ENCODE measurements at regions not wholly inside any gene's neighbourhood (a gene's known extent, or its start where the extent isn't known, plus 50 kb on each side); places are given as distances from the start of the nearest gene placed in this dataset.
"Not testable (repeated sequence)": the region's sequence is repeated elsewhere in the genome, so short reads cannot be mapped to it uniquely, and the experiment has no call there.

DNA sequence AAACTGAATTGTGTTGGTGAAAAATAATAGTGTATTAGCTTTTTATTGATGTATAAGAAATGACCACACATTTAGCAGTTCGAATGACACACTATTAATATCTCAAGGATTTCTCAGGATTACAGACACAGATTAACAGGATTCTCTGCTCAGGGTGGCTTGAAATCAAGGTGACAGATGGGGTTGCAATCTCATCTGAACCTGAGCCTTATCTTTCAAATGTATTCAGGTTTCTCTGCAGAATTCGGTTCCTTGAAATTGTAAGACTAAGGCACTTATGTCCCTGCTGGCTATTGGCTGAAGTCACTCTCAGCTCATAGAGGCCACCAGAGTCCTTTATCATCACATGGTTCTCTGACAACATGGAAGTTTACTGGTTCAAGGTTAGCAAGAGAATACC, 1780.1 kb downstream of the ARAP2 start:
- H3K27ac ChIP-seq (ENCODE audit: low read depth in 1 of 3, low read length in 2 of 3), result no peak overlapping the region
- H3K27me3 ChIP-seq (ENCODE audit: control insufficient read depth in 3 of 3, insufficient read depth in 3 of 3, low read length in 3 of 3), result no peaks in the 10 kb centered on the region
- no peaks in the 10 kb centered on the region for H3K36me3 ChIP-seq (ENCODE audit: control insufficient read depth in 3 of 3, insufficient read depth in 2 of 3, low read depth in 1 of 3, low read length in 3 of 3)
- DNase-seq (no peak), FAIRE-seq (no peak)
- 59 to 75% (median 69%) methylated on average over 2 of the region's 2 CpGs for WGBS, 3 donors
- H3K9me3 ChIP-seq (ENCODE audit: control insufficient read depth in 2 of 2, insufficient read depth in 1 of 2, low read depth in 1 of 2, low read length in 1 of 2), result no peaks in the 10 kb centered on the region
- no peak overlapping the region for H3K4me3 ChIP-seq (ENCODE audit: low read depth in 1 of 3, low read length in 3 of 3)
- H3K4me1 ChIP-seq (ENCODE audit: control insufficient read depth in 3 of 3, insufficient read depth in 2 of 3, low read depth in 1 of 3, low read length in 2 of 3), result no peaks in the 10 kb centered on the region

DNA sequence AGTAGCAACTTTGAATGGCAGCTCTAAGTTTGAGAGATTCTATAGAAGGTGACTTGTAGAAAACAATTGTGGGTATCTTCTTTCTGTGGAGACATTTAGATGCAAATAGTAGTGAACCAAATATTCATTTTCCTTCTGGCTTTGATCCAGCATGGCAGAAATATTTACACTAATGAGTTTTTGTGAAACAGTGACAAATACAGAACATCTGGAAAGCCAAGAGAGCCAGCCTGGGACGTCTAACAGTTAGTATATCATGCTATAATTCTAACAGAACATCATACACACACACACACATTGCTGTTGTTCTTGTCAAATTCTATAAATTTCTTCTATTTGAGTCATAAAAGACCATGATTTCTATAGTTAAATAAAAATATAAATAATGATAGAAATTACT, 1777.9 kb downstream of the ARAP2 start:
- 8 to 19% (median 15%) methylated on average over 1 of the region's 1 CpG for WGBS, 3 donors
- Histone ChIP-seq H3K27me3 (ENCODE audit: control insufficient read depth in 3 of 3, insufficient read depth in 3 of 3, low read length in 3 of 3) (no peaks in the 10 kb centered on the region), H3K4me1 (ENCODE audit: control insufficient read depth in 3 of 3, insufficient read depth in 2 of 3, low read depth in 1 of 3, low read length in 2 of 3) (no peaks in the 10 kb centered on the region), H3K27ac (ENCODE audit: low read depth in 1 of 3, low read length in 2 of 3) (no peak overlapping the region), H3K9me3 (ENCODE audit: control insufficient read depth in 2 of 2, insufficient read depth in 1 of 2, low read depth in 1 of 2, low read length in 1 of 2) (no peaks in the 10 kb centered on the region), H3K4me3 (ENCODE audit: low read depth in 1 of 3, low read length in 3 of 3) (no peak overlapping the region), H3K36me3 (ENCODE audit: control insufficient read depth in 3 of 3, insufficient read depth in 2 of 3, low read depth in 1 of 3, low read length in 3 of 3) (no peaks in the 10 kb centered on the region)
- no peak for DNase-seq
- no peak for FAIRE-seq

DNA sequence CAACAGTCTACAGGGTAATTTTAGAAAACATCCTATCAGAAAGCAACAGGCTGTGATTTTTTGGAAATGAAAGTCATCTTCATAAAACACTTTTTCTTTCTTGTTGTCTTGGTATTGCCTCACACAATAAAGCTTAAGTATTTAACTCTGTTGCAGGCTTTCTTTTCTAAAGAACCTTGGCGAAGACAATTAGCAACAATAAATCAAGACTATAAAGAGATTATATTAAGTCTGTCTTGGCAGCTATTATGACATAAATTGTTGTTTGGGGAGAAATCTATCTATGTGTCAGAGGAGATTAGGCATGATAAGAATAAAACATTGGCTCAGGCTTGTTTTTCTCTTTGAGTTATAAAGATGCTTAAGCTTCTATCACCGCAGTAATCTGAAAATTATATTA, 1774.8 kb downstream of the ARAP2 start:
- no peak for DNase-seq
- Histone ChIP-seq H3K27me3 (ENCODE audit: control insufficient read depth in 3 of 3, insufficient read depth in 3 of 3, low read length in 3 of 3) (no peaks in the 10 kb centered on the region), H3K27ac (ENCODE audit: low read depth in 1 of 3, low read length in 2 of 3) (no peak overlapping the region), H3K4me3 (ENCODE audit: low read depth in 1 of 3, low read length in 3 of 3) (no peak overlapping the region), H3K36me3 (ENCODE audit: control insufficient read depth in 3 of 3, insufficient read depth in 2 of 3, low read depth in 1 of 3, low read length in 3 of 3) (no peaks in the 10 kb centered on the region), H3K9me3 (ENCODE audit: control insufficient read depth in 2 of 2, insufficient read depth in 1 of 2, low read depth in 1 of 2, low read length in 1 of 2) (no peaks in the 10 kb centered on the region), H3K4me1 (ENCODE audit: control insufficient read depth in 3 of 3, insufficient read depth in 2 of 3, low read depth in 1 of 3, low read length in 2 of 3) (no peaks in the 10 kb centered on the region)
- WGBS, 3 donors, result 64 to 71% (median 68%) methylated on average over 2 of the region's 2 CpGs
- no peak for FAIRE-seq

DNA sequence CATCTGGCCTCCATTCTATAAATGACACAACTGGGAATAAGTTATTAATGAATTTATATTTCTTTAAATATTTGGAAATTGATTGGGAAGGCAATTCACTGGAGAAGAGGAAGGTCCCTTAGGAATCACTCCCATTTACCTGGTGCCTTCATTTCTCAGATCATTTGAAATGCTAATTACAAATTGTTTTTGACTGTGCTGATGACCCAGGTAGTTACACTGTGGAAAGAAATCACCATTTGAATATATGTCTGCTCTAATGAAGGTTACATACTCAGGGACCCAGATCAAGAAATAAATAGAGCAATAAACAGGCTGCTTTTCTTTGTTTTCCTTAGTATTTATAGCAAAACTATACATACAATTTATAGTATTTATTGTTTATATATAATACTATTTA, 1759.1 kb downstream of the ARAP2 start:
- Histone ChIP-seq H3K36me3 (ENCODE audit: control insufficient read depth in 3 of 3, insufficient read depth in 2 of 3, low read depth in 1 of 3, low read length in 3 of 3) (no peaks in the 10 kb centered on the region), H3K27me3 (ENCODE audit: control insufficient read depth in 3 of 3, insufficient read depth in 3 of 3, low read length in 3 of 3) (no peaks in the 10 kb centered on the region), H3K27ac (ENCODE audit: low read depth in 1 of 3, low read length in 2 of 3) (no peak overlapping the region), H3K4me1 (ENCODE audit: control insufficient read depth in 3 of 3, insufficient read depth in 2 of 3, low read depth in 1 of 3, low read length in 2 of 3) (no peaks in the 10 kb centered on the region), H3K4me3 (ENCODE audit: low read depth in 1 of 3, low read length in 3 of 3) (no peak overlapping the region), H3K9me3 (ENCODE audit: control insufficient read depth in 2 of 2, insufficient read depth in 1 of 2, low read depth in 1 of 2, low read length in 1 of 2) (no peaks in the 10 kb centered on the region)
- no peak for FAIRE-seq
- DNase-seq, result no peak

DNA sequence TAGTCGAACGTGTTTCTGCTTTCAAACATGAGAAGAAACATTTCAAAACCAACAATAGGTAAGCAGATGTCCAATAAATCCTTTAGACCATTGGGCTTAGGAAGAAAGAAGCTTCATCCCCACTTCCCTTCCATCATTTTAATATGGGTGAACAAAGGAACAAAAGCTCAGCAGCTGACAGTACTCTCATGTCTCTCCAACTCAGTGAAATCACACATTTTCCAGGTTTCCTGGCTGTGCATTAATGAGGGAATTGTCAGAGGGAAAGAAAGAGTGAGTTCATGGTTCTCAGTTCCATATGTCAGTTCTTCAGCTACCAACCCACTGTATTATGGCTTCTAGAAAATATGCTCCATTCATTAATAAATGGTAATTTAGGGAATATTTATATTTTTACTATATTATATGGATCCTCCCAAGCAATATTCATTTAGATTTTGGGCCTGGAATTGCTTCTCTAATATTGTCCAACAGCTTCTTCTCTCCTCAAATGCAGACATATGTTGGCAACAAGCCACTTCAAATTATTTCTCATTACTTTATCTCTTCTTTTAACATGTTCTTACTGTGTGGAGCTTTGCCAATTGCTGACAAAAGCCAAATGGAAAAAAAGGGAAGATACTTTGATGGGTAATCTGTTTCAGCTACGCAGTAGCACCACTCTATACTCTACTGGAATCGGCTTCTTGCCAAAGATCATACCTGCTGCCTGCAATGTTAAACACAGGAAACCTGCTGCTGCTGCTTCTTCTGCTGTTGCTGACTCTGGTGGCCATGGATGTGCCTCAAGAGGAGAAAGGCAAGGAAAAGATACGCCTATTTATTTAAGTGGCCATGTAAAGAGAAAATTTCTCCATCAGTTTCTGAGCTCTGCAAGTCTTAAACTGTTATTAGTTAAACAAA, 1757.6 kb downstream of the ARAP2 start:
- WGBS, 3 donors, result 70 to 77% (median 76%) methylated on average over 5 of the region's 5 CpGs
- Histone ChIP-seq H3K27ac (ENCODE audit: low read depth in 1 of 3, low read length in 2 of 3) (no peak overlapping the region), H3K27me3 (ENCODE audit: control insufficient read depth in 3 of 3, insufficient read depth in 3 of 3, low read length in 3 of 3) (no peaks in the 10 kb centered on the region), H3K4me1 (ENCODE audit: control insufficient read depth in 3 of 3, insufficient read depth in 2 of 3, low read depth in 1 of 3, low read length in 2 of 3) (no peaks in the 10 kb centered on the region), H3K36me3 (ENCODE audit: control insufficient read depth in 3 of 3, insufficient read depth in 2 of 3, low read depth in 1 of 3, low read length in 3 of 3) (no peaks in the 10 kb centered on the region), H3K4me3 (ENCODE audit: low read depth in 1 of 3, low read length in 3 of 3) (no peak overlapping the region), H3K9me3 (ENCODE audit: control insufficient read depth in 2 of 2, insufficient read depth in 1 of 2, low read depth in 1 of 2, low read length in 1 of 2) (no peaks in the 10 kb centered on the region)
- no peak for DNase-seq
- no peak for FAIRE-seq

DNA sequence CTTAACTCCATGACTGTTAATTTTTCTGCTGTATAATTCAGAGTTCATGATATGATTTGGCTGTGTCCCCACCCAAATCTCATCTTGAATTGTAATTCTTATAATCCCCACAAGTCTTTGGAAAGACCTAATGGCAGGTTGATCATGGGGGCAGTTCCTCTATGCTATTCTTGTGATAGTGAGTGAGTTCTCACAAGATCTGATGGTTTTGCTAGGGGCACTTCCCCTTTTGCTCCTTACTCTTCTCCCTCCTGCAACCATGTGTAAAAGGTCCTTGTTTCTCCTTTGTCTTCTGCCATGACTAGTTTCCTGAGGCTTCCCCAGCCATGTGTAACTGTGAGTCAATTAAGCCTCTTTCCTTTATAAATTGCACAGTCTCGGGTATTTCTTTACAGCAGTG, 1751.9 kb downstream of the ARAP2 start:
- H3K27me3 ChIP-seq (ENCODE audit: control insufficient read depth in 3 of 3, insufficient read depth in 3 of 3, low read length in 3 of 3), result no peaks in the 10 kb centered on the region
- no peaks in the 10 kb centered on the region for H3K4me1 ChIP-seq (ENCODE audit: control insufficient read depth in 3 of 3, insufficient read depth in 2 of 3, low read depth in 1 of 3, low read length in 2 of 3)
- WGBS, 3 donors, result 75 to 88% (median 81%) methylated on average over 1 of the region's 1 CpG
- H3K36me3 ChIP-seq (ENCODE audit: control insufficient read depth in 3 of 3, insufficient read depth in 2 of 3, low read depth in 1 of 3, low read length in 3 of 3), result no peaks in the 10 kb centered on the region
- FAIRE-seq, result no peak
- no peak for DNase-seq
- no peak overlapping the region for H3K27ac ChIP-seq (ENCODE audit: low read depth in 1 of 3, low read length in 2 of 3)
- peaks cover 0 to 5% of the 10 kb centered on the region in 2 donors for H3K9me3 ChIP-seq (ENCODE audit: control insufficient read depth in 2 of 2, insufficient read depth in 1 of 2, low read depth in 1 of 2, low read length in 1 of 2)
- no peak overlapping the region for H3K4me3 ChIP-seq (ENCODE audit: low read depth in 1 of 3, low read length in 3 of 3)

DNA sequence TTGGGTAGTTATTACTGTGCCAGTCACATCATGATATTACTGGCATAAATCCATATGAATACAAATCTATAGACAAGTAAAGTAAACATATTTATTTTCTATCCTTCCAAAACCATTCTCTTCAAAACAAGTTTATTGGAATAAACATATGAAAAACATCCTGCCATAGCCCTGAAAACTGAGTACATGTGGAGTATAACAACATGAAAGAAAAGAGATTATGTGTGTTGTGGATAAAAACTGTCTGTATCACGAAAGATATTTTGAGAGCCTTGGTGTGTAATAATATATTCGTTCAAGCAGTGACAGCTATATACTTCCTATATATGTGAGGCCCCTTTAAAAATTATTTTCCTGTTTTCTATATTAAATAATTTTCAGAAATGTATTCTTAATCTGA, 1742.2 kb downstream of the ARAP2 start:
- Histone ChIP-seq H3K9me3 (ENCODE audit: control insufficient read depth in 2 of 2, insufficient read depth in 1 of 2, low read depth in 1 of 2, low read length in 1 of 2) (no peaks in the 10 kb centered on the region), H3K4me1 (ENCODE audit: control insufficient read depth in 3 of 3, insufficient read depth in 2 of 3, low read depth in 1 of 3, low read length in 2 of 3) (no peaks in the 10 kb centered on the region), H3K36me3 (ENCODE audit: control insufficient read depth in 3 of 3, insufficient read depth in 2 of 3, low read depth in 1 of 3, low read length in 3 of 3) (no peaks in the 10 kb centered on the region), H3K27me3 (ENCODE audit: control insufficient read depth in 3 of 3, insufficient read depth in 3 of 3, low read length in 3 of 3) (no peaks in the 10 kb centered on the region), H3K27ac (ENCODE audit: low read depth in 1 of 3, low read length in 2 of 3) (no peak overlapping the region), H3K4me3 (ENCODE audit: low read depth in 1 of 3, low read length in 3 of 3) (no peak overlapping the region)
- FAIRE-seq (no peak), DNase-seq (no peak)
- 67 to 80% (median 75%) methylated on average over 2 of the region's 2 CpGs for WGBS, 3 donors

DNA sequence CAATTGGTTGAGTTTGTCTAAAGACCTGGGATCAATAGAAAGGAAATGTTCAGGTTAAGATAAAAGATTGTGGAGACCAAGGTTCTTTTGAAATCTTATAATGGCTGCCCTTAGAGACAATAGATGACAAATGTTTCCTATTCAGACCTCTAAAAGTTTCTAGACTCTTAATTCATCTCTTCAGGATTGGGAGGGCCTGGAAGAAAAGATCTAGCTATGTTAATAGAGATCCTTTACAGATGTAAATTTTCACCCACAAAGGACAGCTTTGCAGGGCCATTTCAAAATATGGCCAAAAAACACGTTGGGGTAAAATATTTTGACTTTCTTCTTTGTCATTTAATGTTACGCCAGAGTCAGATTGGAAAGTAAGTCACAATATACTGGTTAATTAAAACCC, 1739.6 kb downstream of the ARAP2 start:
- not testable (repeated sequence) for H3K27ac ChIP-seq (ENCODE audit: low read depth in 1 of 3, low read length in 2 of 3); H3K27me3 ChIP-seq (ENCODE audit: control insufficient read depth in 3 of 3, insufficient read depth in 3 of 3, low read length in 3 of 3); FAIRE-seq; H3K36me3 ChIP-seq (ENCODE audit: control insufficient read depth in 3 of 3, insufficient read depth in 2 of 3, low read depth in 1 of 3, low read length in 3 of 3); H3K4me3 ChIP-seq (ENCODE audit: low read depth in 1 of 3, low read length in 3 of 3); H3K9me3 ChIP-seq (ENCODE audit: control insufficient read depth in 2 of 2, insufficient read depth in 1 of 2, low read depth in 1 of 2, low read length in 1 of 2); DNase-seq; H3K4me1 ChIP-seq (ENCODE audit: control insufficient read depth in 3 of 3, insufficient read depth in 2 of 3, low read depth in 1 of 3, low read length in 2 of 3)
- 47 to 62% (median 57%) methylated on average over 2 of the region's 2 CpGs for WGBS, 3 donors

Measured in small intestine (tissue), 7 donors.